ENCODE measurements at regions not wholly inside any gene's neighbourhood (a gene's known extent, or its start where the extent isn't known, plus 50 kb on each side); places are given as distances from the start of the nearest gene placed in this dataset.

- Histone ChIP-seq H3K9ac (ENCODE audit: low read depth in 2 of 2, low read length in 2 of 2) (no peak overlapping the region), H3K4me3 (no peak overlapping the region), H3K36me3 (no peaks in the 10 kb centered on the region), H3K27ac (no peak overlapping the region), H3K4me1 (no peaks in the 10 kb centered on the region), H3K9me3 (no peaks in the 10 kb centered on the region), H3K27me3 (no peaks in the 10 kb centered on the region)
- no peak for DNase-seq
- no peak for TF ChIP-seq CTCF (IDR thresholded peaks at IDR 0.05)
- intact Hi-C loops (cut with DNase I), result no loop called here
Measured at GRCh38 chr4:151987606-151988005, 226.8 kb upstream of the GATB start.

GRCh38 chr4:151983854-151984253, 223.0 kb upstream of the GATB start:
- no peaks in the 10 kb centered on the region for H3K27me3 ChIP-seq
- H3K9ac ChIP-seq (ENCODE audit: low read depth in 2 of 2, low read length in 2 of 2), result no peak overlapping the region
- H3K4me3 ChIP-seq, result no peak overlapping the region
- H3K4me1 ChIP-seq, result no peaks in the 10 kb centered on the region
- H3K27ac ChIP-seq, result no peak overlapping the region
- DNase-seq, result no peak
- TF ChIP-seq CTCF (IDR thresholded peaks at IDR 0.05), result no peak
- intact Hi-C loops (cut with DNase I), result no loop called here
- H3K36me3 ChIP-seq, result no peaks in the 10 kb centered on the region
- H3K9me3 ChIP-seq, result no peaks in the 10 kb centered on the region

- no peaks in the 10 kb centered on the region for H3K36me3 ChIP-seq
- intact Hi-C loops (cut with DNase I), result no loop called here
- no peak for DNase-seq
- H3K27me3 ChIP-seq, result no peaks in the 10 kb centered on the region
- H3K9me3 ChIP-seq, result no peaks in the 10 kb centered on the region
- no peak overlapping the region for H3K4me3 ChIP-seq
- no peaks in the 10 kb centered on the region for H3K4me1 ChIP-seq
- H3K27ac ChIP-seq, result no peak overlapping the region
- no peak overlapping the region for H3K9ac ChIP-seq (ENCODE audit: low read depth in 2 of 2, low read length in 2 of 2)
- no peak for TF ChIP-seq CTCF (IDR thresholded peaks at IDR 0.05)
Measured at GRCh38 chr4:151979819-151980218, 219.0 kb upstream of the GATB start.

- Histone ChIP-seq H3K36me3 (no peaks in the 10 kb centered on the region), H3K9ac (ENCODE audit: low read depth in 2 of 2, low read length in 2 of 2) (no peak overlapping the region), H3K4me1 (no peaks in the 10 kb centered on the region), H3K27ac (no peak overlapping the region), H3K27me3 (no peaks in the 10 kb centered on the region), H3K4me3 (no peak overlapping the region), H3K9me3 (no peaks in the 10 kb centered on the region)
- no peak for TF ChIP-seq CTCF (IDR thresholded peaks at IDR 0.05)
- DNase-seq, result no peak
- intact Hi-C loops (cut with DNase I), result no loop called here
Measured at GRCh38 chr4:151968643-151969042, 207.8 kb upstream of the GATB start.

- intact Hi-C loops (cut with DNase I), result no loop called here
- H3K9me3 ChIP-seq, result no peaks in the 10 kb centered on the region
- no peak overlapping the region for H3K4me3 ChIP-seq
- H3K9ac ChIP-seq (ENCODE audit: low read depth in 2 of 2, low read length in 2 of 2), result no peak overlapping the region
- no peak for TF ChIP-seq CTCF (IDR thresholded peaks at IDR 0.05)
- no peaks in the 10 kb centered on the region for H3K27me3 ChIP-seq
- no peaks in the 10 kb centered on the region for H3K4me1 ChIP-seq
- H3K27ac ChIP-seq, result no peak overlapping the region
- H3K36me3 ChIP-seq, result no peaks in the 10 kb centered on the region
- DNase-seq, result no peak
Measured at GRCh38 chr4:151967074-151967473, 206.3 kb upstream of the GATB start.
